ENCODE measurements at regions not wholly inside any gene's neighbourhood (a gene's known extent, or its start where the extent isn't known, plus 50 kb on each side); places are given as distances from the start of the nearest gene placed in this dataset.

DNA sequence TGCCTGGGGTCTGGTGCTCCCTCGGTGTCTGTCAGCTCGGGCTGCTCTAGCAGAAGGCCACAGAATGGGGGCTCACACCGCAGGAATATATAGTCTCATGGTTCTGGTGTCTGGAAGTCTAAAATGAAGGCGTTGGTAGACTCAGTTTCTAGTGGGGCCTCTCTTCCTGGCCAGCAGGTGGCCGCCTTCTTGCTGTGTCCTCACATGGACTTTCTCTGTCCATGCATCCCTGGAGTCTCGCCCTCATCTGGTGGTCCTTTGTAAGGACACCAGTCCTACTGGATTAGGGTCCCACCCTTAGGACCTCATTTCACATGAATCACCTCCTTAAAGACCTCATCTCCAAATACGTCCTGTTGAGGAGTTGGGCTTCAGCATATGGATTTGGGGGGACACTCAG, 65.7 kb downstream of the RRM2 start:
- intact Hi-C loops (cut with micrococcal nuclease) = no loop called here
- H3K79me2 ChIP-seq (ENCODE audit: insufficient read depth, low read length) = no peaks in the 10 kb centered on the region
- H3K4me1 ChIP-seq (ENCODE audit: control insufficient read depth in 1 of 2, insufficient read depth in 2 of 2, low read length in 2 of 2) = no peaks in the 10 kb centered on the region
- no peak overlapping the region for H3K9ac ChIP-seq (ENCODE audit: insufficient read depth, low read length, poor library complexity, severe bottlenecking)
- Mint-ChIP-seq H3K27ac (peak overlapping the region in 2 of 7 donors; percentile 3 to 37), H3K27me3 (ENCODE audit: low read depth in 3 of 3) (peaks cover 0 to 6% (median 2%) of the 10 kb centered on the region in 3 donors), H3K4me3 (no peak overlapping the region), H3K4me1 (no peaks in the 10 kb centered on the region), H3K36me3 (peaks cover 30 to 59% of the 10 kb centered on the region in 2 donors), H3K9me3 (peaks cover 0 to 10% (median 0%) of the 10 kb centered on the region in 7 donors)
- no peaks in the 10 kb centered on the region for H3K27me3 ChIP-seq (ENCODE audit: control insufficient read depth in 2 of 2, insufficient read depth in 2 of 2, low read length in 2 of 2)
- no peak for DNase-seq
- TF ChIP-seq, protein P1, sequence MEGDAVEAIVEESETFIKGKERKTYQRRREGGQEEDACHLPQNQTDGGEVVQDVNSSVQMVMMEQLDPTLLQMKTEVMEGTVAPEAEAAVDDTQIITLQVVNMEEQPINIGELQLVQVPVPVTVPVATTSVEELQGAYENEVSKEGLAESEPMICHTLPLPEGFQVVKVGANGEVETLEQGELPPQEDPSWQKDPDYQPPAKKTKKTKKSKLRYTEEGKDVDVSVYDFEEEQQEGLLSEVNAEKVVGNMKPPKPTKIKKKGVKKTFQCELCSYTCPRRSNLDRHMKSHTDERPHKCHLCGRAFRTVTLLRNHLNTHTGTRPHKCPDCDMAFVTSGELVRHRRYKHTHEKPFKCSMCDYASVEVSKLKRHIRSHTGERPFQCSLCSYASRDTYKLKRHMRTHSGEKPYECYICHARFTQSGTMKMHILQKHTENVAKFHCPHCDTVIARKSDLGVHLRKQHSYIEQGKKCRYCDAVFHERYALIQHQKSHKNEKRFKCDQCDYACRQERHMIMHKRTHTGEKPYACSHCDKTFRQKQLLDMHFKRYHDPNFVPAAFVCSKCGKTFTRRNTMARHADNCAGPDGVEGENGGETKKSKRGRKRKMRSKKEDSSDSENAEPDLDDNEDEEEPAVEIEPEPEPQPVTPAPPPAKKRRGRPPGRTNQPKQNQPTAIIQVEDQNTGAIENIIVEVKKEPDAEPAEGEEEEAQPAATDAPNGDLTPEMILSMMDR (IDR thresholded peaks at IDR 0.05) = no peak
- H3K27ac ChIP-seq (ENCODE audit: low read depth in 1 of 2, low read length in 2 of 2) = no peak overlapping the region
- H3K4me2 ChIP-seq (replicated peaks; ENCODE audit: extremely low read depth, low read length, poor library complexity, severe bottlenecking) = no peak overlapping the region
- no peaks in the 10 kb centered on the region for H4K20me1 ChIP-seq (ENCODE audit: insufficient read depth, low read length)
- WGBS (ENCODE audit: insufficient coverage) = 95% methylated on average over 6 of the region's 7 CpGs
- H2AFZ ChIP-seq (ENCODE audit: insufficient read depth, low read depth, low read length, poor library complexity, severe bottlenecking) = no peak overlapping the region
- H3K36me3 ChIP-seq (replicated peaks in 1 of 2; ENCODE audit: control insufficient read depth in 1 of 2, insufficient read depth in 2 of 2, low read length in 2 of 2) = peaks cover 7 to 33% of the 10 kb centered on the region in 2 donors
- no peak overlapping the region for H3K4me3 ChIP-seq (replicated peaks in 1 of 3; ENCODE audit: low read depth in 2 of 3, low read length in 3 of 3)
- H3K9me3 ChIP-seq (replicated peaks in 1 of 2; ENCODE audit: control insufficient read depth in 1 of 2, insufficient read depth in 1 of 2, low read length in 2 of 2) = no peaks in the 10 kb centered on the region

DNA sequence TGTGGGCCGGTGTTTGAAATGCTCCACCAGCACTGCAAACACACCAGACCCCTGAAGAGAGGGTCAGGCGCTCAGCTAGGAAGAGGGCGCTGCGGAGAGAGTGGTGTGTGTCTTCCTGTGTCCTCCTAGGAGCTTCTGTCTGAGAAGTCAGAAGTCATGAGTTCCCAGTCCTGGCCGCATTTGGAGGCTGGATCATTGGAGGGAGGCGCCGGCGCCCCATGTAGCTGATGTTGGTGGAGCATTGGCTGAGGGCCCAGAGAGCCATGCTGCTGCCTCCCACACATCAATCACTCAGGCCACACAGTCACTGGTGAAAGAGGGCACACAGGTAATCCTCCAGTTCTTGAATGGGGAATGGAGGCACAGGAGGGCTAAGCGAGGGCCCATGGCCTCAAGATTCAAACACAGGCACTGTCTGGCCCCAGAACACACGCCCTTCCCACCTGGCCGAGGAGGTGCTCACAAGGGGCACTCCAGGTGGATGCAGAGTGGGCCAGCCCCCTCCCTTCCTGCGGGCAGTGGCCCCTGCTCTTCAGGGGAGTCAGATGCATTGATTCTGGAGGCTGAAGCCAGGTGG, 66.3 kb downstream of the RRM2 start:
- TF ChIP-seq, protein P1 (IDR thresholded peaks at IDR 0.05) = no peak
- Mint-ChIP-seq H3K4me3 (no peak overlapping the region), H3K4me1 (no peaks in the 10 kb centered on the region), H3K27me3 (ENCODE audit: low read depth in 3 of 3) (peaks cover 0 to 6% (median 2%) of the 10 kb centered on the region in 3 donors), H3K36me3 (peaks cover 30 to 53% of the 10 kb centered on the region in 2 donors), H3K27ac (peak overlapping the region in 1 of 7 donors; percentile 26), H3K9me3 (peaks cover 0 to 10% (median 1%) of the 10 kb centered on the region in 7 donors)
- no peak overlapping the region for H3K27ac ChIP-seq (ENCODE audit: low read depth in 1 of 2, low read length in 2 of 2)
- no peak overlapping the region for H2AFZ ChIP-seq (ENCODE audit: insufficient read depth, low read depth, low read length, poor library complexity, severe bottlenecking)
- H3K4me1 ChIP-seq (ENCODE audit: control insufficient read depth in 1 of 2, insufficient read depth in 2 of 2, low read length in 2 of 2) = no peaks in the 10 kb centered on the region
- no peaks in the 10 kb centered on the region for H3K9me3 ChIP-seq (replicated peaks in 1 of 2; ENCODE audit: control insufficient read depth in 1 of 2, insufficient read depth in 1 of 2, low read length in 2 of 2)
- 100% methylated on average over 6 of the region's 12 CpGs for WGBS (ENCODE audit: insufficient coverage)
- H3K27me3 ChIP-seq (ENCODE audit: control insufficient read depth in 2 of 2, insufficient read depth in 2 of 2, low read length in 2 of 2) = no peaks in the 10 kb centered on the region
- intact Hi-C loops (cut with micrococcal nuclease) = no loop called here
- no peaks in the 10 kb centered on the region for H4K20me1 ChIP-seq (ENCODE audit: insufficient read depth, low read length)
- H3K79me2 ChIP-seq (ENCODE audit: insufficient read depth, low read length) = no peaks in the 10 kb centered on the region
- no peak overlapping the region for H3K9ac ChIP-seq (ENCODE audit: insufficient read depth, low read length, poor library complexity, severe bottlenecking)
- no peak overlapping the region for H3K4me3 ChIP-seq (replicated peaks in 1 of 3; ENCODE audit: low read depth in 2 of 3, low read length in 3 of 3)
- H3K36me3 ChIP-seq (replicated peaks in 1 of 2; ENCODE audit: control insufficient read depth in 1 of 2, insufficient read depth in 2 of 2, low read length in 2 of 2) = peaks cover 7 to 31% of the 10 kb centered on the region in 2 donors
- H3K4me2 ChIP-seq (replicated peaks; ENCODE audit: extremely low read depth, low read length, poor library complexity, severe bottlenecking) = no peak overlapping the region
- DNase-seq = no peak

Data from CD14-positive monocyte (primary cell).